ENCODE measurements at regions not wholly inside any gene's neighbourhood (a gene's known extent, or its start where the extent isn't known, plus 50 kb on each side); places are given as distances from the start of the nearest gene placed in this dataset.

- TF ChIP-seq ZNF565 (CRISPR knock-in tag; conservative IDR thresholded peaks at IDR 0.05; ENCODE audit: low read depth) (no peak), GLIS3 (CRISPR knock-in tag; IDR thresholded peaks at IDR 0.05) (no peak), TSHZ2 (CRISPR knock-in tag; IDR thresholded peaks at IDR 0.05) (no peak), ZNF8 (CRISPR knock-in tag; IDR thresholded peaks at IDR 0.05) (no peak), PATZ1 (CRISPR knock-in tag; IDR thresholded peaks at IDR 0.05; ENCODE audit: borderline replicate concordance) (no peak), ISL1 (CRISPR knock-in tag; IDR thresholded peaks at IDR 0.05) (no peak), RARB (CRISPR knock-in tag; IDR thresholded peaks at IDR 0.05) (no peak), TCF4 (CRISPR knock-in tag; IDR thresholded peaks at IDR 0.05; ENCODE audit: borderline replicate concordance) (no peak), OSR1 (CRISPR knock-in tag; IDR thresholded peaks at IDR 0.05) (no peak), ARNTL (CRISPR knock-in tag; IDR thresholded peaks at IDR 0.05; ENCODE audit: borderline replicate concordance, low read depth) (no peak), ZFP3 (CRISPR knock-in tag; IDR thresholded peaks at IDR 0.05) (no peak), ZFP30 (CRISPR knock-in tag; IDR thresholded peaks at IDR 0.05) (no peak), ZC3H10 (CRISPR knock-in tag; IDR thresholded peaks at IDR 0.05) (no peak), CREB5 (CRISPR knock-in tag; IDR thresholded peaks at IDR 0.05; ENCODE audit: low read depth) (no peak), SNAI2 (CRISPR knock-in tag; IDR thresholded peaks at IDR 0.05) (no peak), CSDC2 (CRISPR knock-in tag; IDR thresholded peaks at IDR 0.05) (no peak), CSRNP3 (CRISPR knock-in tag; IDR thresholded peaks at IDR 0.05) (no peak), ZNF70 (CRISPR knock-in tag; IDR thresholded peaks at IDR 0.05) (no peak), BACH2 (CRISPR knock-in tag; IDR thresholded peaks at IDR 0.05; ENCODE audit: borderline replicate concordance) (no peak), POU6F1 (CRISPR knock-in tag; IDR thresholded peaks at IDR 0.05; ENCODE audit: borderline replicate concordance, low read depth) (no peak)
- ATAC-seq = no peak
These were observed 935.2 kb downstream of the PLA2G4A start for GRCh38 chr1:187763976-187764375.

- ATAC-seq = no peak
- TF ChIP-seq ZNF70 (CRISPR knock-in tag; IDR thresholded peaks at IDR 0.05) = no peak
- no peak for TF ChIP-seq ZFP30 (CRISPR knock-in tag; IDR thresholded peaks at IDR 0.05)
- TF ChIP-seq CREB5 (CRISPR knock-in tag; IDR thresholded peaks at IDR 0.05; ENCODE audit: low read depth) = no peak
- TF ChIP-seq GLIS3 (CRISPR knock-in tag; IDR thresholded peaks at IDR 0.05) = no peak
- no peak for TF ChIP-seq PATZ1 (CRISPR knock-in tag; IDR thresholded peaks at IDR 0.05; ENCODE audit: borderline replicate concordance)
- TF ChIP-seq PPARA (CRISPR knock-in tag; IDR thresholded peaks at IDR 0.05; ENCODE audit: borderline replicate concordance) = no peak
- no peak for TF ChIP-seq ARNTL (CRISPR knock-in tag; IDR thresholded peaks at IDR 0.05; ENCODE audit: borderline replicate concordance, low read depth)
- TF ChIP-seq TCF4 (CRISPR knock-in tag; IDR thresholded peaks at IDR 0.05; ENCODE audit: borderline replicate concordance) = no peak
- no peak for TF ChIP-seq ZNF565 (CRISPR knock-in tag; conservative IDR thresholded peaks at IDR 0.05; ENCODE audit: low read depth)
- TF ChIP-seq SNAI2 (CRISPR knock-in tag; IDR thresholded peaks at IDR 0.05) = no peak
These were observed 942.6 kb downstream of the PLA2G4A start for GRCh38 chr1:187771396-187771795.

Data from SK-N-SH treated with all-trans-retinoic acid at 6 μM for 48 hours (cell line).